GM13977 (cell line): ENCODE measurements at regions not wholly inside any gene's neighbourhood (a gene's known extent, or its start where the extent isn't known, plus 50 kb on each side); places are given as distances from the start of the nearest gene placed in this dataset.
"Not testable (repeated sequence)": the region's sequence is repeated elsewhere in the genome, so short reads cannot be mapped to it uniquely, and the experiment has no call there.

ENCODE experiments used
- DNase-seq: peaks from one replicate; pipeline ENCODE4 v3.0.0; 2012; ENCODE audit warnings: low spot score
- CTCF ChIP-seq: IDR thresholded peaks from 2 replicates; pipeline ENCODE4 v1.5.1; 2012; ENCODE audit warnings: mild to moderate bottlenecking, control low read depth; ENCODE audit not compliant: insufficient read depth; ENCODE audit errors: extremely low read depth, missing control alignments
- in situ Hi-C: fragments of 300-500 bp; cut with MboI; formaldehyde crosslinking; loops from one replicate; pipeline ENCODE4 v1.12.0; 2022; ENCODE audit warnings: low sequenced_read_pairs, low pct_unique_long_range_greater_than_20kb, mixed read lengths, inconsistent platforms; ENCODE audit not compliant: unreplicated experiment

DNA sequence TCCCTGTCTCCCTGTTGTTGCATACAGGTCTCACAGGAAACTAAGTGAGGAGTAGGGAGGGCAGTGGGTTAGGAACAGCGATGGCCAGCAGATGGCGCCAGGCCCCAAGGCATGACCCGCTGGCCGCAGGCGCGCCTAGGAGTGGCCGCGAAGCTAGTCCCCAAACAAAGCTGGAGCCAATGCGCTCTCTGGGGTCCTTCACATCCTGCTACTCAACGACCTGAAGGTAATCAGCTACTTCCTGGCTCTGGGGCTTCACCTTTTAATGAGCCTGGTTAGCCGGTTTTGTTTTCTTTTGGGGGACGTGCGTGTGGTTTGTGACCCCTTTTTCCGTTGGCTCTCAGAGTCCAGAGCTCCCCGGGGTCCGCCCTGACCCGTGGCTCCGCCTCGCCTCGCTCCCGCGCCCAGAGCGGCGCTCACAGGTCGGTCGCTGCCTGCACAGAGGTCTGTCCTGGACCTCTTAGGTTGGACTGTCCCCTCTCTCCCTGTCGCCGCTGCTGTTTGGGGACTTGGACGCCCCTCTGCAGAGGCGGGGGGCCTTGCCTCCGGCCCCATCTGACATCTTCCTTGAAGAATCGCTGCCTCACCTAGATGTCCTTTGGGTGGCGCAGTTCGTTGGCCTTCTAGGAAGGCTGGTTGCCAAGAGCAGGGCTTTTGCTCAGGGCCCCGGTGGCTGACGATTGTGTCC is 62.2 kb upstream of the GTF3A start:
- peak; percentile 89 for DNase-seq
- in situ Hi-C loops: no loop called here
- TF ChIP-seq CTCF: peak; percentile 97

- in situ Hi-C loops, DNase-seq: not testable (repeated sequence)
Measured at GRCh38 chr13:27363637-27364036, 60.8 kb upstream of the GTF3A start.

- TF ChIP-seq CTCF: no peak
- in situ Hi-C loops: no loop called here
- no peak for DNase-seq
Measured at GRCh38 chr13:27367570-27367969, 56.8 kb upstream of the GTF3A start.

DNA sequence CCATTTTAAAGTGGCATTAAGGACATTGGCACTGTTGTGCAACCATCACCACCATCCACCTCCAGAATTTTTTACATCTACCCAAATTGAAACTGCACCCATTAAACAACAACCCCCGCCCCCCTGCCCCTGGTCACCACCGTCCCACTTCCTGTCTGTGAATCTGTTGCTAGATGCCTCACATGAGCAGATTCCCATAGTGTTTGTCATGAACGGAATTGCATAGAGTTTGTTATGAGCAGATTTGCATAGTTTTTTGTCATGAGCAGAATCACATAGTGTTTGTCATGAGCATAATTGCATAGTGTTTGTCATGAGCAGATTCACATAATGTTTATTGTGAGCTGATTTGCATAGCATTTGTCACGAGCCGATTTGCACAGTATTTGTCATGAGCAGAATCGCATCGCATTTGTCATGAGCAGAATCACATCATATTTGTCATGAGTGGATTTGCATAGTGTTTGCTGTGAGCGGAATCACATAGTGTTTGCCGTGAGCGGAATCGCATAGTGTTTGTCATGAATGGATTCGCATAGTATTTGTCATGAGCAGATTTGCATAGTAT is 54.0 kb upstream of the GTF3A start:
- TF ChIP-seq CTCF: no peak
- in situ Hi-C loops: loop anchor here (10.0 kb wide), 1 partner anchor 614 kb away; the partner anchor contains the start of gene URAD
- no peak for DNase-seq

GRCh38 chr13:27371932-27372331 is 52.5 kb upstream of the GTF3A start:
- in situ Hi-C loops: loop anchor here (10.0 kb wide), 1 partner anchor 613 kb away; the partner anchor contains the start of gene URAD
- DNase-seq: no peak
- no peak for TF ChIP-seq CTCF

GRCh38 chr13:27372896-27373295 is 51.5 kb upstream of the GTF3A start:
- in situ Hi-C loops: loop anchor here (10.0 kb wide), 1 partner anchor 612 kb away; the partner anchor contains the start of gene URAD
- no peak for DNase-seq
- no peak for TF ChIP-seq CTCF

- in situ Hi-C loops: loop anchor here (10.0 kb wide), 1 partner anchor 611 kb away; the partner anchor contains the start of gene URAD
- TF ChIP-seq CTCF: peak; percentile 6
- DNase-seq: no peak
Measured at GRCh38 chr13:27374126-27374613, 50.2 kb upstream of the GTF3A start.
